ENCODE measurements at regions not wholly inside any gene's neighbourhood (a gene's known extent, or its start where the extent isn't known, plus 50 kb on each side); places are given as distances from the start of the nearest gene placed in this dataset.

DNA sequence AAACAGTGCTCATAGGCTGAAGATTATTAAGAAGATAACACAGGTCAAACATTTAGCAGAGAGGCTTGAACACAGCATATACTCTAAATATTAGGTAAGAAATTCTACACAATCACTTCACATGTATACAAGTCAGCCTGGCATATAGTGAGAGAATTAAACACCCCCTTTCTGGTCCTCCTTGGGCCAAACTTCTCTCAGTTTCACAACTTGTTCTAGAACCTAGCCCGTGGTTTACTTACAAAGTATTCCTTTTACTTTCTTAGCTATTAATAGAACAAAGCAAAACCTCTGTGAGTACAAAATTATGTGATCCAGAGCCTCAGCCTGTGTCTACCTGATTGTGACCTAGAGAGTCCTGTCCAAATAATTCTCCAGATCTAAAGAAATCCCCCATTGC lies 562.8 kb downstream of the TNS1 start:
- TF ChIP-seq, protein P1, sequence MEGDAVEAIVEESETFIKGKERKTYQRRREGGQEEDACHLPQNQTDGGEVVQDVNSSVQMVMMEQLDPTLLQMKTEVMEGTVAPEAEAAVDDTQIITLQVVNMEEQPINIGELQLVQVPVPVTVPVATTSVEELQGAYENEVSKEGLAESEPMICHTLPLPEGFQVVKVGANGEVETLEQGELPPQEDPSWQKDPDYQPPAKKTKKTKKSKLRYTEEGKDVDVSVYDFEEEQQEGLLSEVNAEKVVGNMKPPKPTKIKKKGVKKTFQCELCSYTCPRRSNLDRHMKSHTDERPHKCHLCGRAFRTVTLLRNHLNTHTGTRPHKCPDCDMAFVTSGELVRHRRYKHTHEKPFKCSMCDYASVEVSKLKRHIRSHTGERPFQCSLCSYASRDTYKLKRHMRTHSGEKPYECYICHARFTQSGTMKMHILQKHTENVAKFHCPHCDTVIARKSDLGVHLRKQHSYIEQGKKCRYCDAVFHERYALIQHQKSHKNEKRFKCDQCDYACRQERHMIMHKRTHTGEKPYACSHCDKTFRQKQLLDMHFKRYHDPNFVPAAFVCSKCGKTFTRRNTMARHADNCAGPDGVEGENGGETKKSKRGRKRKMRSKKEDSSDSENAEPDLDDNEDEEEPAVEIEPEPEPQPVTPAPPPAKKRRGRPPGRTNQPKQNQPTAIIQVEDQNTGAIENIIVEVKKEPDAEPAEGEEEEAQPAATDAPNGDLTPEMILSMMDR (conservative IDR thresholded peaks at IDR 0.05 in 1 of 2, IDR thresholded peaks at IDR 0.05 in 1 of 2; ENCODE audit: extremely low read depth in 1 of 2, insufficient read depth in 1 of 2, low read depth in 1 of 2, low read length in 2 of 2), result no peak
- TF ChIP-seq EZH2 (IDR thresholded peaks at IDR 0.05; ENCODE audit: borderline replicate concordance, low read length), result no peak
